Nephron progenitor cell (in vitro differentiated cells): ENCODE measurements at regions not wholly inside any gene's neighbourhood (a gene's known extent, or its start where the extent isn't known, plus 50 kb on each side); places are given as distances from the start of the nearest gene placed in this dataset.

Experiments used
- DNase-seq: peaks from one replicate; pipeline ENCODE4 v3.0.0; 2021
- H3K27ac Mint-ChIP-seq: 2 replicates; pipeline ENCODE4 v1.8.0; 2021; ENCODE audit warnings: mild to moderate bottlenecking, moderate library complexity, mixed read lengths
- H3K27me3 Mint-ChIP-seq: 2 replicates; pipeline ENCODE4 v1.8.0; 2021; ENCODE audit warnings: mild to moderate bottlenecking, low read depth, mixed read lengths; ENCODE audit not compliant: poor library complexity
- H3K36me3 Mint-ChIP-seq: 2 replicates; pipeline ENCODE4 v1.8.0; 2021; ENCODE audit warnings: low read depth, mixed read lengths
- H3K4me1 Mint-ChIP-seq: 2 replicates; pipeline ENCODE4 v1.8.0; 2021; ENCODE audit warnings: mixed read lengths
- H3K4me3 Mint-ChIP-seq: 2 replicates; pipeline ENCODE4 v1.8.0; 2021; ENCODE audit warnings: mild to moderate bottlenecking, moderate library complexity, mixed read lengths
- H3K9me3 Mint-ChIP-seq: 2 replicates; pipeline ENCODE4 v1.8.0; 2021; ENCODE audit warnings: mild to moderate bottlenecking, moderate library complexity, mixed read lengths
- CTCF ChIP-seq: fragments of 200-600 bp; sonication (generic); IDR thresholded peaks from 2 replicates; pipeline ENCODE4 v1.5.0; 2021; ENCODE audit warnings: antibody characterized with exemption

GRCh38 chr10:56091872-56092271 lies 269.2 kb downstream of the ZWINT start:
- H3K36me3 Mint-ChIP-seq, result no peaks in the 10 kb centered on the region
- no peak for TF ChIP-seq CTCF
- no peak overlapping the region for H3K4me3 Mint-ChIP-seq
- no peak overlapping the region for H3K27ac Mint-ChIP-seq
- H3K27me3 Mint-ChIP-seq, result peaks cover 3% of the 10 kb centered on the region
- peaks cover 34% of the 10 kb centered on the region for H3K9me3 Mint-ChIP-seq
- no peak for DNase-seq
- H3K4me1 Mint-ChIP-seq, result no peaks in the 10 kb centered on the region

GRCh38 chr10:56090914-56091540 lies 270.0 kb downstream of the ZWINT start:
- no peak overlapping the region for H3K4me3 Mint-ChIP-seq
- no peak for TF ChIP-seq CTCF
- H3K36me3 Mint-ChIP-seq, result no peaks in the 10 kb centered on the region
- no peak overlapping the region for H3K27ac Mint-ChIP-seq
- H3K9me3 Mint-ChIP-seq, result peaks cover 34% of the 10 kb centered on the region
- peaks cover 3% of the 10 kb centered on the region for H3K27me3 Mint-ChIP-seq
- DNase-seq, result no peak
- H3K4me1 Mint-ChIP-seq, result no peaks in the 10 kb centered on the region

- Mint-ChIP-seq H3K4me3 (no peak overlapping the region), H3K36me3 (no peaks in the 10 kb centered on the region), H3K27ac (no peak overlapping the region), H3K9me3 (peaks cover 21% of the 10 kb centered on the region), H3K4me1 (no peaks in the 10 kb centered on the region), H3K27me3 (no peaks in the 10 kb centered on the region)
- TF ChIP-seq CTCF, result no peak
- no peak for DNase-seq
Measured at GRCh38 chr10:56085406-56086122, 275.5 kb downstream of the ZWINT start.

GRCh38 chr10:56082169-56082568 lies 278.9 kb downstream of the ZWINT start:
- DNase-seq, result no peak
- no peak overlapping the region for H3K4me3 Mint-ChIP-seq
- no peak for TF ChIP-seq CTCF
- H3K36me3 Mint-ChIP-seq, result no peaks in the 10 kb centered on the region
- peaks cover 3% of the 10 kb centered on the region for H3K9me3 Mint-ChIP-seq
- no peaks in the 10 kb centered on the region for H3K4me1 Mint-ChIP-seq
- H3K27ac Mint-ChIP-seq, result no peak overlapping the region
- H3K27me3 Mint-ChIP-seq, result no peaks in the 10 kb centered on the region

GRCh38 chr10:56068473-56069263 lies 292.4 kb downstream of the ZWINT start:
- Mint-ChIP-seq H3K9me3 (no peaks in the 10 kb centered on the region), H3K4me1 (no peaks in the 10 kb centered on the region), H3K27me3 (no peaks in the 10 kb centered on the region), H3K4me3 (no peak overlapping the region), H3K36me3 (no peaks in the 10 kb centered on the region), H3K27ac (no peak overlapping the region)
- no peak for TF ChIP-seq CTCF
- DNase-seq, result no peak
